H1 (cell line): ENCODE measurements at regions not wholly inside any gene's neighbourhood (a gene's known extent, or its start where the extent isn't known, plus 50 kb on each side); places are given as distances from the start of the nearest gene placed in this dataset.

Source experiments
- CTCF ChIA-PET: fragments of 300-600 bp; sonication (Branson Sonifier 250); formaldehyde crosslinking; loops from one replicate; lab custom pipeline; 2021; ENCODE audit not compliant: partially characterized antibody; lab: Charles Lee
- POLR2A ChIA-PET: fragments of 300-600 bp; sonication (Branson Sonifier 250); formaldehyde crosslinking; loops from one replicate; lab custom pipeline; 2021; ENCODE audit warnings: inconsistent platforms; ENCODE audit not compliant: partially characterized antibody; lab: Charles Lee
- DNase-seq, 2 experiments: peaks; one replicate each; pipeline versions ENCODE4 v3.0.0 to v3.0.0-alpha.2; 2010 to 2022; ENCODE audit warnings: low spot score in 2 of 2, low read depth in 1 of 2, mixed read lengths in 1 of 2
- FAIRE-seq: peaks from 2 replicates; lab custom pipeline; 2011; peaks lifted over from hg19 to GRCh38; lab: Jason Lieb, UNC
- H2AFZ ChIP-seq: 2 replicates; pipeline ENCODE4 v1.8.1; 2012; ENCODE audit warnings: low read length, inconsistent platforms
- H2AK5ac ChIP-seq: 2 replicates; pipeline ENCODE4 v1.6.1; 2013; ENCODE audit warnings: low read depth, low read length
- H2BK120ac ChIP-seq: replicated peaks from 2 replicates; pipeline ENCODE3; 2013; ENCODE audit warnings: low read depth, low read length, inconsistent platforms
- H2BK12ac ChIP-seq: 2 replicates; pipeline ENCODE4 v1.6.1; 2013; ENCODE audit warnings: low read depth, low read length
- H2BK15ac ChIP-seq: 2 replicates; pipeline ENCODE4 v1.6.1; 2013; ENCODE audit warnings: low read length
- H2BK20ac ChIP-seq: 2 replicates; pipeline ENCODE4 v1.6.1; 2013; ENCODE audit warnings: low read length
- H2BK5ac ChIP-seq: 2 replicates; pipeline ENCODE4 v1.6.1; 2013; ENCODE audit warnings: low read depth, low read length
- H3K14ac ChIP-seq: 2 replicates; pipeline ENCODE4 v1.6.1; 2013; ENCODE audit warnings: inconsistent platforms; ENCODE audit not compliant: insufficient read length
- H3K18ac ChIP-seq: 2 replicates; pipeline ENCODE4 v1.6.1; 2013; ENCODE audit warnings: low read length; ENCODE audit errors: extremely low read depth
- H3K23ac ChIP-seq: 2 replicates; pipeline ENCODE4 v1.6.1; 2013; ENCODE audit warnings: inconsistent platforms; ENCODE audit not compliant: insufficient read length
- H3K23me2 ChIP-seq: 2 replicates; pipeline ENCODE4 v1.6.1; 2013; ENCODE audit warnings: low read depth, low read length
- H3K27ac ChIP-seq: 2 replicates; pipeline ENCODE4 v1.6.1; 2011; ENCODE audit warnings: low read depth, low read length, inconsistent platforms
- H3K27me3 ChIP-seq, 4 experiments: replicated peaks in 1 of 4; 1 replicate in 1 of 4; 2 replicates in 3 of 4; pipeline versions ENCODE4 v1.6.1 to v1.8.1; 2011 to 2013; ENCODE audit warnings: low read length in 3 of 4, mild to moderate bottlenecking in 3 of 4, inconsistent platforms in 2 of 4, mixed read lengths in 2 of 4, moderate library complexity in 1 of 4; ENCODE audit not compliant: control insufficient read depth in 3 of 4, insufficient read depth in 3 of 4; ENCODE audit errors: extremely low read depth in 1 of 4
- H3K36me3 ChIP-seq, 4 experiments: 2 replicates each; pipeline versions ENCODE4 v1.6.1 to v1.8.1; 2011 to 2013; ENCODE audit warnings: mild to moderate bottlenecking in 4 of 4, low read length in 3 of 4, moderate library complexity in 2 of 4, control low read depth in 1 of 4, inconsistent platforms in 1 of 4; ENCODE audit not compliant: insufficient read depth in 4 of 4, control insufficient read depth in 2 of 4
- H3K4ac ChIP-seq: replicated peaks from 2 replicates; pipeline ENCODE3; 2013; ENCODE audit warnings: low read length, low read depth, mixed read lengths, inconsistent platforms; ENCODE audit not compliant: insufficient read length
- H3K4me1 ChIP-seq, 4 experiments: replicated peaks in 1 of 4; 1 replicate in 1 of 4; 2 replicates in 3 of 4; pipeline versions ENCODE4 v1.6.1 to v1.8.1; 2011 to 2013; ENCODE audit warnings: low read length in 3 of 4, inconsistent platforms in 2 of 4, mixed read lengths in 1 of 4; ENCODE audit not compliant: insufficient read depth in 4 of 4, control insufficient read depth in 3 of 4
- H3K4me2 ChIP-seq, 2 experiments: 2 replicates each; pipeline versions ENCODE4 v1.6.1 to v1.8.1; 2011 to 2013; ENCODE audit warnings: low read depth in 2 of 2, low read length in 2 of 2, control low read depth in 1 of 2, inconsistent platforms in 1 of 2, mild to moderate bottlenecking in 1 of 2; ENCODE audit not compliant: insufficient read depth in 1 of 2
- H3K4me3 ChIP-seq, 4 experiments: fragments of 200-600, 300-600 bp in 1 of 4; sonication (generic), shearing (Covaris generic), sonication (Bioruptor Twin) in 1 of 4; 2 replicates each; pipeline versions ENCODE4 v1.5.1 to v1.8.1; 2011 to 2016; ENCODE audit warnings: low read length in 4 of 4, low read depth in 3 of 4, control low read depth in 2 of 4, inconsistent platforms in 2 of 4, mild to moderate bottlenecking in 2 of 4, mixed read lengths in 1 of 4, moderate library complexity in 1 of 4; ENCODE audit not compliant: insufficient read depth in 2 of 4; ENCODE audit errors: extremely low read depth in 1 of 4
- H3K56ac ChIP-seq: replicated peaks from 2 replicates; pipeline ENCODE3; 2013; ENCODE audit warnings: low read depth, mild to moderate bottlenecking, mixed read lengths, low read length, inconsistent platforms; ENCODE audit not compliant: insufficient read length
- H3K79me1 ChIP-seq: 2 replicates; pipeline ENCODE4 v1.6.1; 2013; ENCODE audit warnings: low read depth, low read length, control low read depth
- H3K79me2 ChIP-seq, 2 experiments: 2 replicates each; pipeline versions ENCODE4 v1.6.1 to v1.8.1; 2012 to 2013; ENCODE audit warnings: low read length in 2 of 2, mild to moderate bottlenecking in 2 of 2, inconsistent platforms in 1 of 2; ENCODE audit not compliant: insufficient read depth in 2 of 2, control insufficient read depth in 1 of 2
- H3K9ac ChIP-seq, 4 experiments: replicated peaks in 1 of 4; 1 replicate in 1 of 4; 2 replicates in 3 of 4; pipeline versions ENCODE4 v1.6.1 to v1.8.1; 2011 to 2013; ENCODE audit warnings: low read depth in 3 of 4, low read length in 3 of 4, control low read depth in 2 of 4, mild to moderate bottlenecking in 2 of 4, moderate library complexity in 2 of 4, inconsistent platforms in 1 of 4; ENCODE audit errors: extremely low read depth in 1 of 4
- H3K9me3 ChIP-seq, 2 experiments: 2 replicates each; pipeline versions ENCODE4 v1.6.1 to v1.8.1; 2012 to 2013; ENCODE audit warnings: mild to moderate bottlenecking in 2 of 2, moderate library complexity in 2 of 2, control low read depth in 1 of 2, inconsistent platforms in 1 of 2, low read depth in 1 of 2, low read length in 1 of 2, mixed read lengths in 1 of 2; ENCODE audit not compliant: insufficient read depth in 2 of 2
- H4K20me1 ChIP-seq, 2 experiments: replicated peaks in 1 of 2; 2 replicates each; pipeline versions ENCODE3 to v1.8.1; 2011 to 2013; ENCODE audit warnings: inconsistent platforms in 2 of 2, low read length in 2 of 2, mild to moderate bottlenecking in 1 of 2; ENCODE audit not compliant: insufficient read depth in 2 of 2, control insufficient read depth in 1 of 2
- H4K5ac ChIP-seq: 2 replicates; pipeline ENCODE4 v1.6.1; 2013; ENCODE audit warnings: low read length, low read depth, mixed read lengths, inconsistent platforms; ENCODE audit not compliant: insufficient read length
- H4K8ac ChIP-seq: 2 replicates; pipeline ENCODE4 v1.8.0; 2013; ENCODE audit warnings: mild to moderate bottlenecking, moderate library complexity, low read length, inconsistent platforms; ENCODE audit not compliant: insufficient read depth; ENCODE audit errors: extremely low read depth
- H4K91ac ChIP-seq: replicated peaks from 2 replicates; pipeline ENCODE3; 2013; ENCODE audit warnings: low read length, mixed read lengths, inconsistent platforms; ENCODE audit not compliant: insufficient read length
- BRCA1 ChIP-seq: IDR thresholded peaks from 2 replicates; pipeline ENCODE4 v1.6.1; 2012; ENCODE audit warnings: low read depth, low read length, improper control_type of control experiment
- CEBPB ChIP-seq: IDR thresholded peaks from 2 replicates; pipeline ENCODE4 v1.6.1; 2012; ENCODE audit warnings: low read depth, low read length
- CHD2 ChIP-seq: IDR thresholded peaks from 2 replicates; pipeline ENCODE4 v1.6.1; 2012; ENCODE audit warnings: low read length, improper control_type of control experiment
- EGR1 ChIP-seq: IDR thresholded peaks from 2 replicates; pipeline ENCODE4 v1.6.1; 2011; ENCODE audit warnings: low read depth, low read length, borderline replicate concordance
- SIRT6 ChIP-seq: IDR thresholded peaks from one replicate; pipeline ENCODE4 v1.7.1; 2012; ENCODE audit warnings: low read length, inconsistent platforms
- SIX5 ChIP-seq: IDR thresholded peaks from 2 replicates; pipeline ENCODE4 v1.6.1; 2011; ENCODE audit warnings: mild to moderate bottlenecking, low read depth, low read length
- ZNF274 ChIP-seq: IDR thresholded peaks from 2 replicates; pipeline ENCODE4 v1.7.0; 2012; ENCODE audit warnings: low read length, borderline replicate concordance; ENCODE audit errors: extremely low read depth
- WGBS, 2 experiments: shearing (Covaris generic) in 1 of 2; methylation state at CpG; one replicate each; pipeline versions ENCODE4 v1.1.6 to v1.1.7; 2013 to 2015; ENCODE audit warnings: low lambda C conversion rate in 2 of 2, mixed read lengths in 2 of 2, inconsistent platforms in 1 of 2, low coverage in 1 of 2, missing lambda C conversion rate in 1 of 2; ENCODE audit not compliant: insufficient replicate concordance in 2 of 2, insufficient coverage in 1 of 2, insufficient read length in 1 of 2; ENCODE audit errors: extremely low coverage in 1 of 2, missing lambda C conversion rate in 1 of 2; 5-methylcytosine and 5-hydroxymethylcytosine counted together

GRCh38 chr5:54848581-54848980, 136.8 kb downstream of the ESM1 start:
- Histone ChIP-seq H2BK15ac (no peak overlapping the region), H2AFZ (no peak overlapping the region), H4K20me1 (no peaks in the 10 kb centered on the region), H2BK120ac (no peak overlapping the region), H3K23me2 (no peaks in the 10 kb centered on the region), H3K27me3 (no peaks in the 10 kb centered on the region), H3K79me2 (no peaks in the 10 kb centered on the region), H2BK5ac (no peak overlapping the region), H3K56ac (no peak overlapping the region), H3K36me3 (no peaks in the 10 kb centered on the region), H2BK20ac (no peak overlapping the region), H4K5ac (no peak overlapping the region), H3K27ac (no peak overlapping the region), H2BK12ac (no peak overlapping the region), H3K4ac (no peak overlapping the region), H3K18ac (no peak overlapping the region), H3K79me1 (no peaks in the 10 kb centered on the region), H3K14ac (no peak overlapping the region), H3K9ac (no peak overlapping the region), H4K8ac (no peak overlapping the region), H3K4me3 (no peak overlapping the region), H3K23ac (no peak overlapping the region), H2AK5ac (no peak overlapping the region), H3K4me1 (no peaks in the 10 kb centered on the region), H3K9me3 (no peaks in the 10 kb centered on the region), H4K91ac (no peak overlapping the region), H3K4me2 (no peak overlapping the region)
- no peak for FAIRE-seq
- WGBS, 2 experiments: 84% methylated on average over 5 of the region's 5 CpGs; no CpG with 5 or more reads in 1 of the 2 experiments
- DNase-seq: no peak
- TF ChIP-seq EGR1 (no peak), SIX5 (no peak), ZNF274 (no peak), SIRT6 (no peak), CHD2 (no peak), CEBPB (no peak), BRCA1 (no peak)
- POLR2A ChIA-PET: no interaction called here
- CTCF ChIA-PET: interaction anchor here (1.3 to 2.3 kb wide), 3 partner anchors 12 to 332 kb away, joined by 3 to 7 read pairs (median 6); no protein-coding TSS in a partner anchor
